Mesothelial cell of epicardium (in vitro differentiated cells): ENCODE measurements at regions not wholly inside any gene's neighbourhood (a gene's known extent, or its start where the extent isn't known, plus 50 kb on each side); places are given as distances from the start of the nearest gene placed in this dataset.

ENCODE experiments used
- DNase-seq, 2 experiments: peaks; one replicate each; pipeline ENCODE4 v3.0.0; 2021; ENCODE audit warnings: low spot score in 2 of 2; ENCODE audit not compliant: unreplicated experiment in 2 of 2
- H3K27ac Mint-ChIP-seq: 2 replicates; pipeline ENCODE4 v1.8.0; 2021; ENCODE audit warnings: mixed read lengths
- H3K27me3 Mint-ChIP-seq: 2 replicates; pipeline ENCODE4 v1.8.0; 2021; ENCODE audit warnings: low read depth, mixed read lengths
- H3K36me3 Mint-ChIP-seq: 2 replicates; pipeline ENCODE4 v1.8.0; 2021; ENCODE audit warnings: mixed read lengths
- H3K4me1 Mint-ChIP-seq: 2 replicates; pipeline ENCODE4 v1.8.0; 2021; ENCODE audit warnings: mixed read lengths
- H3K4me3 Mint-ChIP-seq: 2 replicates; pipeline ENCODE4 v1.8.0; 2021; ENCODE audit warnings: mild to moderate bottlenecking, moderate library complexity, mixed read lengths
- H3K9me3 Mint-ChIP-seq: 2 replicates; pipeline ENCODE4 v1.8.0; 2021; ENCODE audit warnings: mixed read lengths
- CTCF ChIP-seq: fragments of 200-600 bp; sonication (generic); IDR thresholded peaks from one replicate; pipeline ENCODE4 v1.5.0; 2021; ENCODE audit warnings: antibody characterized with exemption; ENCODE audit not compliant: unreplicated experiment

GRCh38 chr15:59945036-59945435, 59.1 kb upstream of the FOXB1 start:
- peaks cover 47% of the 10 kb centered on the region for H3K27me3 Mint-ChIP-seq
- H3K9me3 Mint-ChIP-seq: no peaks in the 10 kb centered on the region
- H3K36me3 Mint-ChIP-seq: no peaks in the 10 kb centered on the region
- DNase-seq: no peak
- no peak overlapping the region for H3K4me3 Mint-ChIP-seq
- no peaks in the 10 kb centered on the region for H3K4me1 Mint-ChIP-seq
- TF ChIP-seq CTCF: no peak
- H3K27ac Mint-ChIP-seq: no peak overlapping the region

GRCh38 chr15:59941612-59942011, 62.5 kb upstream of the FOXB1 start:
- Mint-ChIP-seq H3K27me3 (peaks cover 48% of the 10 kb centered on the region), H3K27ac (no peak overlapping the region), H3K4me3 (no peak overlapping the region), H3K36me3 (no peaks in the 10 kb centered on the region), H3K4me1 (no peaks in the 10 kb centered on the region), H3K9me3 (no peaks in the 10 kb centered on the region)
- TF ChIP-seq CTCF: no peak
- DNase-seq: no peak

GRCh38 chr15:59940928-59941327, 63.2 kb upstream of the FOXB1 start:
- no peaks in the 10 kb centered on the region for H3K4me1 Mint-ChIP-seq
- no peaks in the 10 kb centered on the region for H3K36me3 Mint-ChIP-seq
- no peak overlapping the region for H3K27ac Mint-ChIP-seq
- H3K27me3 Mint-ChIP-seq: peaks cover 48% of the 10 kb centered on the region
- no peak for DNase-seq
- no peak for TF ChIP-seq CTCF
- no peaks in the 10 kb centered on the region for H3K9me3 Mint-ChIP-seq
- no peak overlapping the region for H3K4me3 Mint-ChIP-seq

- DNase-seq: no peak
- Mint-ChIP-seq H3K4me3 (no peak overlapping the region), H3K36me3 (no peaks in the 10 kb centered on the region), H3K9me3 (no peaks in the 10 kb centered on the region), H3K27ac (no peak overlapping the region), H3K27me3 (peaks cover 49% of the 10 kb centered on the region), H3K4me1 (no peaks in the 10 kb centered on the region)
- no peak for TF ChIP-seq CTCF
These were observed 63.7 kb upstream of the FOXB1 start for GRCh38 chr15:59940456-59940855.

- no peaks in the 10 kb centered on the region for H3K4me1 Mint-ChIP-seq
- DNase-seq: no peak
- no peaks in the 10 kb centered on the region for H3K9me3 Mint-ChIP-seq
- H3K4me3 Mint-ChIP-seq: no peak overlapping the region
- peaks cover 42% of the 10 kb centered on the region for H3K27me3 Mint-ChIP-seq
- no peak for TF ChIP-seq CTCF
- no peaks in the 10 kb centered on the region for H3K36me3 Mint-ChIP-seq
- no peak overlapping the region for H3K27ac Mint-ChIP-seq
These were observed 67.4 kb upstream of the FOXB1 start for GRCh38 chr15:59936741-59937140.

GRCh38 chr15:59933607-59934006, 70.5 kb upstream of the FOXB1 start:
- Mint-ChIP-seq H3K27me3 (peaks cover 49% of the 10 kb centered on the region), H3K4me1 (no peaks in the 10 kb centered on the region), H3K36me3 (no peaks in the 10 kb centered on the region), H3K9me3 (no peaks in the 10 kb centered on the region), H3K4me3 (no peak overlapping the region), H3K27ac (no peak overlapping the region)
- no peak for TF ChIP-seq CTCF
- DNase-seq: no peak
